H1 (cell line): ENCODE measurements at regions not wholly inside any gene's neighbourhood (a gene's known extent, or its start where the extent isn't known, plus 50 kb on each side); places are given as distances from the start of the nearest gene placed in this dataset.

Source experiments
- CBX8 ChIP-seq: fragments of 300-800, 300-1000 bp; sonication (generic); IDR thresholded peaks from 2 replicates; pipeline ENCODE4 v1.7.1; 2016; ENCODE audit warnings: low read depth, low read length, borderline replicate concordance
- EGR1 ChIP-seq: IDR thresholded peaks from 2 replicates; pipeline ENCODE4 v1.6.1; 2011; ENCODE audit warnings: low read depth, low read length, borderline replicate concordance
- POLR2A ChIP-seq, 2 experiments: IDR thresholded peaks; 1 replicate in 1 of 2; 2 replicates in 1 of 2; pipeline ENCODE4 v1.6.1; 2011; ENCODE audit warnings: low read depth in 2 of 2, low read length in 2 of 2, mild to moderate bottlenecking in 2 of 2; ENCODE audit errors: control extremely low read depth in 1 of 2
- POLR2AphosphoS5 ChIP-seq: IDR thresholded peaks from 2 replicates; pipeline ENCODE4 v1.6.1; 2011; ENCODE audit warnings: low read depth, low read length
- RAD21 ChIP-seq, 2 experiments: IDR thresholded peaks in 1 of 2; conservative IDR thresholded peaks in 1 of 2; 2 replicates each; pipeline ENCODE4 v1.6.1; 2011; ENCODE audit warnings: low read depth in 2 of 2, low read length in 2 of 2, improper control_type of control experiment in 1 of 2, inconsistent platforms in 1 of 2, mild to moderate bottlenecking in 1 of 2, moderate library complexity in 1 of 2
- TF ChIP-seq, protein P1 (sequence below), 3 experiments: IDR thresholded peaks; 1 replicate in 2 of 3; 2 replicates in 1 of 3; pipeline versions ENCODE4 v1.5.1 to v1.6.1; 2011; ENCODE audit warnings: low read length in 3 of 3, mild to moderate bottlenecking in 3 of 3, inconsistent platforms in 2 of 3, low read depth in 1 of 3, moderate library complexity in 1 of 3; ENCODE audit not compliant: insufficient read depth in 1 of 3; ENCODE audit errors: control extremely low read depth in 1 of 3

DNA sequence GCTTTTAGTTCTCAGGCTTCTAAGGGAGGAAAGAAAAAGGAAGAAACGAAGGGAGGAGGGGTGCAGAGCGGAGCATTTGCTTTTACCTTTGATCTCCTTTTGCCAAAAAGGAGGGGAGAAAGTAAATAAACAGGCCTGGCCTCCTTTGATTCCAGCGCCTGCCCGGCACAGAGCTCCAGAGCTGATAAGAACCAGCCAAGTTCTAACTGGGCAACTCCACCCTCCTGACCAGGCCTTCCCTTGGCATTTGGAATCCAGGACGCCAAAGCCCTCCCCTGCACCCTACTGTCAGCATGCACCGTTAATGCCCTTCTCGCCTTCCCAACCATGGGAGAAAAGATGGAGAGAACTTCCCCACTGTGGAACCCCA is 120.8 kb upstream of the PTPN1 start:
- TF ChIP-seq RAD21 (IDR thresholded peaks at IDR 0.05 in 1 of 2, conservative IDR thresholded peaks at IDR 0.05 in 1 of 2; ENCODE audit: low read depth in 2 of 2, low read length in 2 of 2) = no peak
- TF ChIP-seq CBX8 = no peak
- TF ChIP-seq, protein P1, sequence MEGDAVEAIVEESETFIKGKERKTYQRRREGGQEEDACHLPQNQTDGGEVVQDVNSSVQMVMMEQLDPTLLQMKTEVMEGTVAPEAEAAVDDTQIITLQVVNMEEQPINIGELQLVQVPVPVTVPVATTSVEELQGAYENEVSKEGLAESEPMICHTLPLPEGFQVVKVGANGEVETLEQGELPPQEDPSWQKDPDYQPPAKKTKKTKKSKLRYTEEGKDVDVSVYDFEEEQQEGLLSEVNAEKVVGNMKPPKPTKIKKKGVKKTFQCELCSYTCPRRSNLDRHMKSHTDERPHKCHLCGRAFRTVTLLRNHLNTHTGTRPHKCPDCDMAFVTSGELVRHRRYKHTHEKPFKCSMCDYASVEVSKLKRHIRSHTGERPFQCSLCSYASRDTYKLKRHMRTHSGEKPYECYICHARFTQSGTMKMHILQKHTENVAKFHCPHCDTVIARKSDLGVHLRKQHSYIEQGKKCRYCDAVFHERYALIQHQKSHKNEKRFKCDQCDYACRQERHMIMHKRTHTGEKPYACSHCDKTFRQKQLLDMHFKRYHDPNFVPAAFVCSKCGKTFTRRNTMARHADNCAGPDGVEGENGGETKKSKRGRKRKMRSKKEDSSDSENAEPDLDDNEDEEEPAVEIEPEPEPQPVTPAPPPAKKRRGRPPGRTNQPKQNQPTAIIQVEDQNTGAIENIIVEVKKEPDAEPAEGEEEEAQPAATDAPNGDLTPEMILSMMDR (IDR thresholded peaks at IDR 0.05; ENCODE audit: control extremely low read depth in 1 of 3, insufficient read depth in 1 of 3, low read depth in 1 of 3, low read length in 3 of 3) = no peak
- TF ChIP-seq EGR1 = no peak
- TF ChIP-seq POLR2AphosphoS5 = no peak
- TF ChIP-seq POLR2A (IDR thresholded peaks at IDR 0.05; ENCODE audit: control extremely low read depth in 1 of 2, low read depth in 2 of 2, low read length in 2 of 2) = no peak
